Colon (tissue), 2 donors: ENCODE measurements at regions not wholly inside any gene's neighbourhood (a gene's known extent, or its start where the extent isn't known, plus 50 kb on each side); places are given as distances from the start of the nearest gene placed in this dataset.

ENCODE experiments used
- FAIRE-seq: peaks from 2 replicates; lab custom pipeline; 2012; peaks lifted over from hg19 to GRCh38; lab: Jason Lieb, UNC
- donor health status: control.
- donor health status: control.

DNA sequence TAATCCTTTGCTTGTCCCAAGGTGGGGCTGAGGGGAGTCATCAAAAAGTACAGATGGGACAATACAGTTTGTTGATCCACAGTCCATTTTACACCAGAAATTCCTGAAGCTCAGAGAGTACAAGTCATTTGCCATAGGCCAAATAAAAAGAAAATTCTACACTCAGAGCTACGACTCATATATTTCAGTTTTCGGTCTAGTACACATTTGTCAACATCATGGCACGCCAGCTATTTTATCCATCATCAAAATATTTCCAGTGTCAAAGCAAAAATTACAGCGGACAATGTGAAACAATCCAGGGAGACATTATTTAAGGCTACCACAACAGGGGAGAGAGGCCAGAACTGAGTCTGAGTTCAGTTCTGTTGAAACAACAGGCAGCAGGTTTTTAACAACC, 587.5 kb upstream of the DSEL start:
- no peak for FAIRE-seq

DNA sequence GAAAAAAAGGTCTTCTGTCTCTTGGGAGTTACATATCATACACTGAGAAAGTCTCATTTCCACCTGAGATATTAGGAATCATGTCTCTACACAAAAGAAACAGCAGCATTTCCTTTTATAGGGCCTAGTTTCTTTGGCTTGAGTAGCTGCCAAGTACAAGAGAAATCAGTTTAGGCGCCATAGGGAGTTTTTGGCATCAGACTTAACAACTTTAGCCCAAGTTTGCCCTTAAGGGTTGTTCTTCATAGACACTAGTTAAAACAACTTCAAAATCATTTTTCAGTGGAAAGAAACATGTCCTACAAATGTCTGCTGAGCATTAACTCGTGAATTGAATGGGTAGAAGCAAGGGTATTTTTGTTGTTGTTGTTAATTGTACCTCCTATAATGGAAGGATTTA, 587.0 kb upstream of the DSEL start:
- FAIRE-seq: no peak

DNA sequence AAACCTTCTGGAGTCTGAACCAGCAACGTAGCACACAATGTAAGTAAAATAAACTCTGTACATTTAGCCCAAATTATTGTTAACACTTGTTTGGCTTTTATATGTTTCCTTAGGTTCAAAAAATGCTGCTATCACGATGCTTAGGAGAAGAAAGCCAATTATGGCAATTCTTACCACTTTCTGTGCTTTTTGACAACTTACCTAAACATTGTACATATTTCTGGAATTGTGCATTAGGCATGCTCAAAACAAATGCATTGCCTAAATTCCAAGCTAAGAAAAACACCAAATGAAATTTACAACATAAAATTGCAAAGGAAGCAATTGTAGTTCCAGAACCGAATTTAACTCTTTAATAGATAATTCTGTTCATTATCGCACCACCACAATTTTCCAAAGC, 585.6 kb upstream of the DSEL start:
- FAIRE-seq: no peak

DNA sequence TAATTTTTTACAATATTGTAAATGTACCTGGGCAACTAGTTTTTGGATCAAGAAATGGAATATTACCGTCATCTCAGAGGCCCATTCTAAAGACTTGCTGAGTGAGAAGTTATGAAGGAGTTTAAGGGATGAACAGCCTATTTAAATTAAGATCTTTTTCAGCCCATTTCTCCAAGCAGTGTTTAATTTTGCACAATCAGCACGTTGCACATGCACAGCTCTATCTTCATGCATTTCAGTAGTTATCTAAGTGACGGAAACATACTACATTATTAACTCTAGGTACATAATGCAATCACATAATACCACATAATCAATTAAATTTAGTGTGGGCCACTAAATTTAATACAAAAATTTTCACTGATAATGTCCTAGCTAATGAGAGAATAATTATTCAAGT, 582.1 kb upstream of the DSEL start:
- no peak for FAIRE-seq

DNA sequence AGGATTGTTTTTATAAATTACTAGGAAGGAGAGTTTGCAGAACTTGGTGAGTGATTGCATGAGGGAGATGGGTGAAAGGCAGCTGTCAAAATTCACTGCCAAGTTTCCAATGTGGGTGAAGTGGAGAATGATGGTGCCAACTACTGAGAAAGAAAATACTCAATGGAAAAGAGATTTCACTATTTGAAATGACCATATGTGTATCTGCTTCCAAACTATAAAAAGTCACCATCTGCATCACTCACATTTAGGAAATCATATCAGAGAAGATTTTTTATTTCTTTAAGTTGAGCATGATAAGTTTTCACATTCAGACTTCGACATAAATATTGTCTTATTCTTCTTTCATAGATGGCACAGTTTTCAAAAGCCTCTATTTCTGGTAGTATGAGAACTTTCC, 570.0 kb upstream of the DSEL start:
- FAIRE-seq: no peak

DNA sequence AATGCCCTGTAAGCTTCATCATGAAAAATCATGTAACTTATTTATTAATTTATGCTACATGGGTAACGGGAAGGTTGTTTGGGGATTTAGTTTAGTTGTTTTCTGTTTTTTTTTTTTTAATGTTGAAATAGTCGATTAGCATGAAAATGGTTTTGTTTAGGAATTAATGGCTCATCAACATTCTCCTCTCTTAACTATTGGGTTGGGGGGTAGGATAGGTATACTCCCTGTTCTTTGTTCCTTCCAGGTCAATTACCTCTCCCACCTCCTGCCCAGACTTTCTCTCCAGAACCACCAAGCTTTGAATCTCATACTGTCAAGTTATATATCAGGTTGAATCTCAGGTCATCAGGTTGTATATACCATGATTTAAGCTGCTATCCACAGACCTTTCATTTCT, 568.7 kb upstream of the DSEL start:
- no peak for FAIRE-seq

DNA sequence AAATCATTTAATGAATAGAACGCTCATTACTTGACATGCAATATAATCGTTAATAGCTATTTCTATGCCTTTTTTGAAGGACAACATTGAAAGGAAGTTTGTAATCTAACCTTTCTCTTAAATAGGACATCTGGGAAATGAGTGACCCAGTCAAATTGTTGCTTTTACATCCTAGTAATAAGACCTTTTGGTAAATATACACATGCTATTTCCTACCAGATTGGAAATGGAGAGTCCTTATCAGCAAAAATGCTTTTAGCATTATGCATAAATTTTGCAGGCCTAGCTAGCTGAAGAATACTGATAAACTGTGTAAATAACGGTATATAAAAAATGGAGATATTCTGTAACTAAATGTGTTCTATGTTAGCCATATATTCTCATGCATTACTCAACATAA, 567.3 kb upstream of the DSEL start:
- FAIRE-seq: no peak

DNA sequence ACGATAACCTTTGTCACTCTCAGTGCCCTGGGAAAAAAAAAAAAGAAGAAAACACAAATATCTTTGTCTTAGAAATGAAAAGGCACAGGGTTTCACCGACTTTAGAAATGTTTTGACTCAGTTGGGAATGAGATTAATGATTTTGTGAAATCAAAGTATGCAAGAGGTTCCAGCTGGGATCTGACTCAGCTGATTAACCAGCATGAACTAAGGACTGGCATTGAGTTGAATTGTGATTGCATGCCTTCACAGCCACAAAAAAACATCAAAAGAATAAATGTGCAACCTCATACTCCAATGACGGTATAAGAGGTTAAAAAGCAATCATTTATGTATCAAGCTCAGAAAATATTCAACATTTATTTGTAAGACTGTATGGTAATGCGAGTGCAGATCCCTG, 566.6 kb upstream of the DSEL start:
- no peak for FAIRE-seq

DNA sequence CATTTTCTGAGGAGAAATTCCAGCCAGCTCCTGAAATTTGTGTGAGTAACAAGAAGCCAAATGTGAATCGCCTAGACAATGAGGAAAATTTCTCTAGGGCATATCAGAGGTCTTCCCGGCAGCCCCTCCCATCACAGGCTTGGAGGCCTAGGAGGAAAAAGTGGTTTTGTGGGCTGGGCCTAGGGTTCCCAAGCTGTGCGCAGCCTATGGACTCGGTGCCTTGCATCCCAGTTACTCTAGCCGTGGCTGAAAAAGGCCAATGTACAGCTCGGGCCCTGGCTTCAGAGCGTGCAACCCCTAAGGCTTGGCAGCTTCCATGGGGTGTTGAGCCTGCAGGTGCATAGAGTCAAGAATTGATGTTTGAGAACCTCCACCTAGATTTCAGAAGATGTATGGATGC, 556.2 kb upstream of the DSEL start:
- FAIRE-seq: no peak

DNA sequence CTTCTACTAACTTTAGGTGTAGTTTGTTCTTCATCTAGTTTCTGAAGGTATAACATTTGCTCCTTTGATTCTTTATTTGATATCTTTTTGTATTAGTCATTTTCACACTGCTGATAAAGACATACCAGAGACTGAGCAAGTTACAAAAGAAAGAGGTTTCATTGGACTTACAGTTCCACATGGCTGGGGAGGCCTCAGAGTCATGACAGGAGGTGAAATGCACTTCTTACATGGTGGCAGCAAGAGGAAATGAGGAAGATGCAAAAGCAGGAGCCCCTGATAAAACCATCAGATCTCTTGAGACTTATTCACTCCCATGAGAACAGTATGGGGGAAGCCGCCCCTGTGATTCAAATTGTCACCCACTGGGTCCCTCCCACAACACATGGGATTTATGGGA, 544.4 kb upstream of the DSEL start:
- no peak for FAIRE-seq

DNA sequence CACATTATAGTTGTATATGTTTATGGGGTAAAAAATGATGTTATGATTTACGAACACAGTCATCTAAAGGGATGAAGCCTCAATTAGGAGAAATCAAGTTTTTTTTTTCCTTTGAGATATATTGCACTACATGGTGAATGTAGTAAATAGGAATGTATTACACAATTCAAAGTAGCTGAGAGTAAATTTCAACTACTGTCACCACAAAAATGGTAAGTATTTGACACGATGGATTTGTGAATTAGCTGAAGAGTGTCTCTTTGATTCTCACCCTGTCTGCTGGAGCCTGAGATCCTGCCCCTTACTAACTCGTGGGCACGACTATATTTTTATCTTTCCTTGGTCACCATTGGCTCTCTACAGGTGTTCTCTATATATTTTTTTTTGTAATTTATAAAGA, 540.4 kb upstream of the DSEL start:
- no peak for FAIRE-seq

DNA sequence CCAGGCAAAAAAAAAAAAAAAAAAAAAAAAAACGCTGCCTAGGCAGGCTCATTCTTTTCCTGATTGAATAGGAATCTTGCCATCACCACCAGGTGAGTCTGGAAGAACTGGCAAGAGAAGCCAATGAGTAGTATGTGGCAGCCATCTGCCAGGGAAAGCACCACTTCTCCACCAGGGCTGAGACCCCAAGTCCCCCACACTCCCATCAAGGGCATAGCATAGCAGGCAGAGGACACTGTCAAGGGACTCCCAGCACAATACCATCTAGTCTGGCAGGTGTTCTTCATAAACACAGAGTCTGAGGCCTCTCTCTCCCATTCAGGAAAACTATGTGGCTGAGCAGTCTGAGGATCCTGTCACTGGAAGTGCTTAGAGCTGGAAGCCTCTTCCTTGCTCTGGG, 538.1 kb upstream of the DSEL start:
- FAIRE-seq: no peak

DNA sequence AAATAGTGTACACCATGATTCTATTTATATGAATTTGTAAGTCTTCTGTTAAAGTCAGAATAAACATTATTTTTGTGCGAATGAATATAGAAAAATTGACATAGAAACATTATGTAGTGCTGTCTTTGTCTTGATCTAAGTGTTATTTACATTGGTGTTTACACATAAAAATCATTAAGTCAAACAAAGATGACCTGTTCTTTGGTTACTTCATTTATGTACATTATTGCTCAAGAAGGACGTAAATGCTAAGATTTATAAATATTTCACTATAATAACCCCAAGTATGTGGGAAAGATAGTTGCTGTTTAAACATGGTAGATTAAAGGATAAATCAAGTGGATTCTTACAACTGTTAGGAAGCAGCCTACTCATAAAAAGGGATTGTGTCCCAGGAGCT, 536.8 kb upstream of the DSEL start:
- FAIRE-seq: no peak

DNA sequence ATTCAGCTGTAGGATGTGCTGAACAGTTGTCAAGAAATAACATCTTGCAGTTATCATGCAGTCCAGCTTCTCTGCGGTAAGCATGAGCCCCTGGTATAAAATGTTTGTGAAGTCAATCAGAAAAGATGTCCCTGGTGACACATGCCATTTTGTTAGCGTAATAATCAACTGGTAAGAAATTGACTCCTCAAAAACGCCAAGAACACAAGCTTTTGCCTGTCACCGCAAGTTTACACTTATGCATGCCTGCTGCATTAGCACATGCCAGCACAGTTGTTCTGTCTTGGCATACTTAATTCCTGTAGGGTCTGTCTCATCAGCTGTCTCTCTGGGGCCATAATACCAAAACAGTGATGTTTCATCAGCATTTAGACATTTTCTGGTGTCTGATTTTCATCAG, 524.8 kb upstream of the DSEL start:
- no peak for FAIRE-seq

DNA sequence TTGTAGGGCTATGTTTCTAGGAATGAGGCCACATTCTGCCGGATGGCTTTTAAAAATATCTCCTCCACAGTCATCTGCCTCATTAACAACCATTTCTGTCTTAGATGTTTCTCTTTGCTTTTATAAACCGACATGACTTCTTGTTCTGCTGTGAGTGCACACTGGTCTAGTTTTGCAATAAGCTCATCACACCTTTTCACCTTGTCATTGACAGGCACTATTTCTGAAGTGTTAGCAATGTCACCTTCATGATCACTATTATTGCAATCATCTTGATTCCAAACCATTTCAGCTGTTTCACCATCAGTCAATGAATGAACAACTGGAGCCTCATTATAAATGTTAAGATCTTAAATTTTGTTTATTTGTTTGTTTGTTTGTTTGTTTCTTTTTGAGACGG, 523.7 kb upstream of the DSEL start:
- FAIRE-seq: no peak

DNA sequence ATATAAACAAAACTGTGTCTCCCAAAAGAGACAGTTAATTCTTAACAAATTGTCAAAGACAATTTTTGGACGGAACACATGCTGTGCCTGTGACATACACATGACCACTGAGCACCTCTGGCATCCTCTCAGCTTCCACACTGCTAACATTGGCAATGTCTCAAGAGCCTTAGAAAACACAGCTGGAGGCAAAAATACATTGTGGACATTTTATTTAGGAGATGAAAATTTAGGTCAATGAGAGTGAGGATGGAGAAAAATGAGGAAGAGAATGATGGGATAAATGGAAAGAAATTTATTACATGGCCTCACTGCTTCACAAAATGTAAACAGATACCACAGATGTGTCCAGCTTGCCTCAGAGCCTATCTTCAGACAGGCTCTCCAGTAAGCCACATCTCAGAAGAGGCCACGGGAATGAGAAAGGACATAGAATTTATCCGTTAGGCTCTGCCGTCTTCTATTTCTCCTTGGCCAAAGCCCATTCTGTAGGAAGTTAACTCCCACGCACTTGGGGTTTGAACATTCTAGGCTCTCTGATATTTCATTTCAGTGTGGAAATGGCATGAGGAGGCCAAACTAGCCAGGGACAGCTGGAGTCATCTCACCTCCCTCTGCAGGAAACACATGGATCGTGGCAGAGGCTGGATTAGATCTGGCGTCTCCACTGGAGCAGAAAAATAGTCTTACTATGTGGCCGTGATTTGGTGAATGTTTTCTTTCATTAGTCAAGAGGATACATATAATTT, 519.4 kb upstream of the DSEL start:
- FAIRE-seq: no peak

DNA sequence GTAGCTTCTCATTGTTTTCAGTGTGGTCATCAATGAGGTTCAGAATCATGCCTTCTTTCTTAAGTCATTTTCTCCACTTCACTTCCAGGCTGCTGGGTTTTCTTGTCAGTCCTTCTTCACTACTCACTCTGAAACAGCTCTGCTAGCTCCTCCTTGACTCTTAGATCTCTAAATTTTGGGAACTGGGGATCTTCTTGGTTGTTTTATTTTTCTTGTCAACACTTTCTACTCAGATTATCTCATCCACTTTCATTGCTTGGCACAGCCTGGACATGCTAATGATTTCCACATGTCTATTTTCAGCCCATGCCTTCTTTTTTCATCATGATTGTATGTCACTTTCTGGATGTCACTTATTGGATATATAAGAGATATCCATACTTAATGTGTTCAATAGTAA, 517.8 kb upstream of the DSEL start:
- no peak for FAIRE-seq

DNA sequence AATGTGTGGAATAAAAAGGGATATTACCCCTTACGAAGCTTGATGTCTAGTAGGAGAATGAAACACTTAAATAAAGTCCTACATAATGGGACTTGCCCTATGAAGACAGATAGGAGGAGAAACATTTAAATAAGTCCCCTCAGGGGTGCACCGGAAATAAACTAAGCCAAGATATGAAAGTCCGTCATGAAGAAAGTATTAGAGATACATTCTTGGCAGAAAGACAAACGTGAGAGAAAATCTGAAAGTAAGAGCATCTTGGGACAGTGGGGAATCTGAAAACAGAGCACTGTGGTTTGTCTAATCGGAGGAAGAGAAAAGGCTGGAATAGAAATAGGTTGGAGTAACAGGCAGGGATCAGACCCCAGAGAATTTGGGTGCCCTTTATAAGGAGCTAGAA, 516.9 kb upstream of the DSEL start:
- no peak for FAIRE-seq

DNA sequence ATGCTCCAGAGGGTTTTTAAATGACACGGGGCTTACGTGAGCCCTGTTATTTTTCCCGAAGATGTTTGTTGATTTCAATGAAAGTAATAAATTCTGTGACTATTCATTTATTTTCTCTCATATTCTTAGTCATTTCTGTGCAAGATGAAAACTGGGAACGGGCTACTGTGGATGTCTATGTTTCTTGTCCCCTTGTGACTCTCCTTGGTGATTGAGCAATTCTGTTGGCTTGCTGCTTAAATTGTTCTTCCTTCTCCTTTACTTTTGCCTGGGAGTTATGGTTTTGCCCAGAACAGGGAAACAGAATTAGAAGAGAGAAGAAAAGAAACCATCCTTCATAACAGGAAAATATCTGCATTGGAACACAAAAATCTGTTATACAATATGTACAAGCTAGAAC, 508.2 kb upstream of the DSEL start:
- no peak for FAIRE-seq

DNA sequence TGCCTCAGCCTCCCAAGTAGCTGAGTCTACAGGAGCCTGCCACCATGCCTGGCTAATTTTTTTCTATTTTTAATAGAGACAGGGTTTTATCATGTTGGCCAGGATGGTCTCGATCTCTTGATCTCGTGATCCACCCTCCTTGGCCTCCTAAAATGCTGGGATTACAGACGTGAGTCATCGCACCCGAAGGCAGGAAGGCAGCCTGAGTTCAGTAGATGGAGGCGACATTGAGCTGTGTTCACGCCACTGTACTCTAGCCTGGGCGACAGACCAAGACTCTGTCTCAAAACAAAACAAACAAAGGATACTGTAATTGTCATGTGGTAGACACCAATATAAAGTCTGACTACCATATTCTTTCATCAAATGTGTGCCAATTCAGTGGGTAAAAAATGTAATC, 500.9 kb upstream of the DSEL start:
- no peak for FAIRE-seq

DNA sequence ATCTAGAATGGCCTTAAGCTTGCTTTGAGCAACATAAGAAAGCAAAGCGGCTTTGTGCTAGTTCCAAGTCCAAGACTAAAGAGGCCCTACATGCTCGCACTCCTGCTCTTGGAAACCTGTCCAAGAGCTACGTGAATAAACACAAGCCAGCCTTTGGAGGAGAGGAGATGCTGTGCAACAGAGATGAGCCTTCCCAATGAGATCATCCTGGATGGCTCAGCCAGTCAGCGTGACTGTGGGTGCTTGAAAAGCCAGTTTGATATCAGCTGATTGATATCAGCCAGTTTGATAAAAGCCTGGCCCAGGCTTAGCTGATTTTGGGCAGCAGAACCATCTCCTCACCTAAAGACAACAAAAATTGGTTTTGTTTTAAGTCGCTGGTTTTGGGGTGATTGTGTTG, 481.0 kb upstream of the DSEL start:
- no peak for FAIRE-seq

DNA sequence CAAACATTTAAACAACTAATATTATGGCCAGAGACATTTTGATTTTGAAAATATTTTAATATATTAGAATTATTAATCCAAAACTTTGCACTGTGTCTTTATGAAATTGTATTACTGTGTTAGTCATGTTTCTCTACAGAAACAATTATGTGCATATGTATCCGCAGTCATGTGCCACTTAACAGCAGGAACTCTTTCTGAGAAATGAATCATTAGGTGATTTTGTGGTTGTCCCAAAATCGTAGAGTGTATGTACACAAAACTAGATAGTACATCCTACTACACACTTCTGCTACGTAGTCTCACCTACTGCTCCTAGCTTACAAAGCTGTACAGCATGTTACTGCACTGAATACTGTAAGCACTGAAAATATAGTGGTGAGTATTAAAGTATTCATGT, 479.2 kb upstream of the DSEL start:
- FAIRE-seq: no peak

DNA sequence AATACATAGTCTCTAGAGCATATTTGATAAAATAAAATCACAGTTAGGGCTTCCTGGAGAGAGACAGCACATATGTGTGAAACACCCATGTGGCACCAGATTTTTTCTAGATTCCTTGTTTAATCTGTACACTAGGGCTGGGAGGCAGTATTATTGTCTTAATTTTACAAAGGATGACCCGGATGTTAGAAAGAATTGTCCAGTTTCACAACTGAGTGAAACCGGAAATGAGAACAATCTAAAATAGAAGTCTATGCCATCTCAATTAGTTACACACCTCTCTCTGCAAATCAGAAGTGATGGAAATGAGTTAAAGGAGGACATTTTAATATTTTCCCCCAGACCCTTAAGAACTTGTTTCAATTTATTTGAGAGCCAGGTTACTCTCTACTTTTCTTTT, 463.7 kb upstream of the DSEL start:
- no peak for FAIRE-seq

DNA sequence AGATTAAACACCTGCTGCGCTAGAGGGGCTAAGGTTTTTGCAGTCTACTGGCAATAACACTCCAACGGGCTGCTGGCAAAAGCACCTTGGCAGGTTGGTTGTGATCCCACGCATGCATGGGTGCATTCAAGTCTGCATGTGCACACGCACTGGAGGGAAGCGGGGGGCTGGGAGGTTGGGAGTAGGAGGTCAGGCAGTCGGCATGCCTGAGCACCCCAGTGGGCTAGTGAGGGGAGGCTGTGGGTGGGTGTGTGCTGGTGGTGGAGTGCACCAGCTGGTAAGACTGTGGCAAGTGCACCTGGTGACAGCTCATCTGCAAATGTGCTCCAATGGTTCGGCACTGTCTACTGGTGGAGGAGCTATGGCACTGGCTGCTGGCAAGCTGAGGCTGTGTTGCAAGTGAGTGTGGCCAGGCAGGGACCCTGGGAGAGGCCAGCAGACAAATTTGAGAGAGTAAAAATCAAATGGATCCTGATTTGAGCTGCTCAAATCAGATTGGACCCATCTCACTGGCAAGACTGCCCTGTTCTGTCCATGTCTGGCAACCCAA, 460.6 kb upstream of the DSEL start:
- no peak for FAIRE-seq

DNA sequence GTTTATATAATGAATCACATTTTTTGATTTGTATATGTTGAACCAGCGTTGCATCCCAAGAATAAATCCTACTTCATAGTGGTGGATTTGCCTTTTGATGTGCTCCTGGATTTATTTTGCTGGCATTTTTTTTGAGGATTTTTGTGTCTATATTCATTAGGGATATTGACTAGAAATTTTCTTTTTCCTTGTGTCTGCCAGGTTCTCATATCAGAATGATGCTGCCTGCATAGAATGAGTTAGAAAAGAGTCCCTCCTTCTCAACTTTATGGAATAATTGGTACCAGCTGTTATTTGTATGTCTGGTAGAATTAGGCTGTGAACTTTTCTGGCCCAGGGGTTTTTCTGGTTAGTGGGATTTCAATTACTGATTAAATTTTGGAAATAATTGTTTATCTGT, 457.4 kb upstream of the DSEL start:
- no peak for FAIRE-seq
